ENCODE measurements at regions not wholly inside any gene's neighbourhood (a gene's known extent, or its start where the extent isn't known, plus 50 kb on each side); places are given as distances from the start of the nearest gene placed in this dataset.

DNA sequence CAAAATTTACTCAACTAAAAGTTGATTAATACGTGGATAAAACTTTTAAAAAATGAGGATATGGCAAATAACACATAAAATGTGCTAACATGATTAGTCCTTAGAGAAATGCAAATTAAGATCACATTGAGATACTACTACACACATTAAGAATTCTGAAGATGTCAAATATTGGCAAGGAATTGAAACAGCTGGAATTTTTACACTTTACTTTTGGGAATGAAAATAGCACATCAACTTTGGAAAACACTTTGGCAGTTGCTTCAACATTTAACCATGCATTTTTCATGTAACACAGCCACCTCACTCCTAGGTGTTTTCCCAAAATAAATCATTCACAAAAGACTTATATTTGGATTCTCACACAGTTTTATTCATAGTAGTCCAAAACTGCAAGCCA, 687.9 kb upstream of the SETBP1 start:
- DNase-seq = no peak

DNA sequence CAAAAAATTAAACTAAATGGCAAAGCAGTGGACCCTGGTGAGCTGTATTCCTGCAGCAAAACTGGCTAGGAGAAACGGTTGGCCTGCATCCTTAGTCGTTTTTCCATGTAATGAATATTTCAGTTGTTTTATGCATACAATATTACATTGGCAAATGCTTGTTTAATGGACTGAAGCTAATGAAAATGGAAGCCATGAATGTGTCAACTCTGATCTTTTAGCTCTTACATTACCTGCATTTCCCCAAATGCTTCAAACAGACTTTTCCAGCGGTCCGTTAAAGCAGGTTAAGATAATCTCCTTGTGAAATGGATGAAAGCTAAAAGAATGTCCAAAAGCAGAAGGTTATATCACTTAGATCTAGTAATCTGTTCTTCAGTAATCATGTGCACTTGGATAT, 686.3 kb upstream of the SETBP1 start:
- no peak for DNase-seq

DNA sequence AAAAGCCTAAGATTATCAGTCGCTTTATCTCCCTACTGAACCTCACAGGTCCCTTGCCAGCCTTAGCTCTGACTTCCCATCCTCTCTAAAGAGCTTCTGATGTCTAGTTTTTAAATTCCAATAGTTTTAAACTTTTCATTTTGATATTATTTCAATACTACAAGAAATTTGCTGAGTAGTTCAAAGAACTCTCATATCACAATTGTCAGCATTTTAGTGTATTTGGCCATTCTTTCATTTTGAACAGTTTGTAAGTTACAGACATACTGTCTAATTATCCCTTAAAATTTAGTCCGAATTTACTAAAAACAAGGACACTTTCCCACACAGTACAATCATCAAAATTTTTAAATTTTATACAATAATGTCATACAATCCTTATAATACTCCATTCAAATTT, 666.8 kb upstream of the SETBP1 start:
- no peak for DNase-seq

DNA sequence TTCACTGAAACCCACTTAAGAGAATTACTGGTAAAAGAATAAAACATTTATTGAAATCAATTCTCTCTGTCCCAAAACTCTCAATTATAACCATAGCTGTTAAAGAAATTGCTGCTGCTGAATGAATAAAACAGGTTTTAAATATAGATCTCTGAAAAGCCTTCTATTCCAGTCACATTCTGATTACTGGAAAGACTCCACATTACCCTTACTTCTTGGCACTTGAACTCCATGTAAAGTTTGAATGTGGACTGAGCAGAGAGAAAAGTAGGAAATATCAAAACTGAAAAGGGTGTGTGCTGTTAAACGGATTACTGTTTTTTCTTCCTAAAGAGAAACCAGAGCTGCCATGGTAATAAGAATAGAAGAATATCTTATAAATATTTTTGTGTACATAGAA, 655.3 kb upstream of the SETBP1 start:
- DNase-seq = no peak

DNA sequence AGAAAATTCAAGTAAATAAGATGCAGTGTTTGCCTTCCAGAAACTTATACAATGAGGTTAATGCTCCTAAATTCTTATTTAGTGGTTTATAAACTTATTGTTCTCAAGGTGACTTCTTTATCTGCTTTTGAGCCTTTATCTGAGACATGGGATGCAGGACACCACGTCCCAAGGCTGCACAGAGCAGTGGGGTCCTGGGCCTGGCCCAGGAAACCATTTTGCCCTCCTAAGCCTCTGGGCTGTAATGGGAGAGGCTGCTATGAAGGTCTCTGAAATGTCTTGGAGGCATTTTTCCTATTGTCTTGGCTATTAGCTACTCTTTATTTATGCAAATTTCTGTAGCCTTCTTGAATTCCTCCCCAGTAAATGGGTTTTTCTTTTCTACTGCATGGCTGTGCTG, 652.6 kb upstream of the SETBP1 start:
- no peak for DNase-seq

DNA sequence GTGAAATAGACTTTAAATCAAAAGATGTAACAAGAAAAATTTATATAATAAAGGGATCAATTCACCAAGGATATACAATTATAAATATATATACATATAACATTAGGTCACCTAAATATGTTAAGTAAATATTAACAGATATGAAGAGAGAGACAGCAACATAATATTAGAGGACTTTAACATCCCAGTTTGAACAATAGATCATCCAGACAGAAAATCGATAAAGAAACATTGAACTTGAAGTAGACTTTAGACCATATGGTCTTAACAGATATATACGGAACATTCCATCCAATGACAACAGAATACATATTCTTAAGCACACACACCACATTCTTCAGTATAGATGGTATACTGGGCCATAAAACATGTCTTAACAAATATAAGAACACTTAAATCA, 649.6 kb upstream of the SETBP1 start:
- DNase-seq = no peak

DNA sequence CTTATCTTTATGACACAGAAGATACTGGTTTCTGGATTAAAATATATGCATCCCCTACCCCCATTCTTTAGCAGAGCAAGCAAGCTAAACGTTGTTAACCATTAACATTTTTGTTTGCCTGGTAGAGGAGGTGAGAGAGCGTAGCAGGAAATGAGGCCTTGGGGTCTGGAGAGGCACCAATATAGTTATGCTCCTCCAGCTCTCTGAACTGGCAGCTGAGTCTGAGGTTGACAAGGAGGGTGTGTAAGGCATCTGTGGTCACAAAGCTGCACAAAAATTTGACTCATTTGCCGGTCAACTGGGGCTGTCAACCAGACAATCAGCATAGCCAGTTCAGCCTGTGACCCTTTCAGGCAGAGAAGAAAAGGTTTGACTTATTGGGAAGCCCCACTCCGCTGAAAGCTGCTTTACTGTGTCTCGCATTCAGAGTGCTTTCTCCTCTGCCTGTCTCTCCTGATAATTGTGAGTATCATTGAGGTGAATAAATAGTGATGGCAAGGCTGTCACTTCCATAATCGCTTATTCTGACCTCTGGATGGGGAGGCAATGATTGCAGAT, 647.5 kb upstream of the SETBP1 start:
- DNase-seq = no peak

DNA sequence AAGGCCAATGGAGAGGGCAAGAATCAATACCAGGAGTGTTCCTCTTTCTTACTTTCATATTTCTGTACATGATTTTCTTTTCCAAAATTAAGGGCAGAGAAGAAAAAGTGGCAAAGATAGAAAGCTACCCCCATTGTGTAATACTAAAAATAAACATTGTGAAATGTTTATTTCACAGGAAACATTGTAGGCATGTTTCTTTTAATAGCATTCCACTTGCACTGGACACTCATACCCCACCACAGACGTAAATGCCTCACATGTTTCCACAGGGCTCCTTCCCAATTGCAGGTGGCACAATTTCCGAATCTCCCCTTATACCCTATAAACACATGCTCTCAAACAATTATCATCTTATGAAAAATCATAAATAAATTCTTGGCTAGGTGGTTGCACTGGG, 645.1 kb upstream of the SETBP1 start:
- no peak for DNase-seq

DNA sequence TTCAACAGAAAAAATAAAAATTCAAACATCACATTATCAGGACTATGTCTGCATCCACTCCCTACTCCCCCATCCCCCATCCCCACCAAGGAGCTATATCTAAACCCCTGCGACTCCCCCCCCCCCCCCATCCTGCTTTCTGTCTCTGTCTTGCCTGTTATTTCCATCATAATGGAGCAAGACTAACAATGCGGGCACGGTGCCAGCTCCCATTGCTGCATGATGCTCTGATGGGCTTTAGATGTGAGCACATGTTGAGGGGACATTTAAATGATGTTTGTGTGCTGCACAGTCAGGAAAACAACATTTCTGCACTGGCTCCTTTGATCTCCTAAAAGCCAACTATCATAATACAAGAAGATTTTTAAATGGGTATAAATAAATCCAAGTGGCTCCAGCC, 644.2 kb upstream of the SETBP1 start:
- DNase-seq = no peak

DNA sequence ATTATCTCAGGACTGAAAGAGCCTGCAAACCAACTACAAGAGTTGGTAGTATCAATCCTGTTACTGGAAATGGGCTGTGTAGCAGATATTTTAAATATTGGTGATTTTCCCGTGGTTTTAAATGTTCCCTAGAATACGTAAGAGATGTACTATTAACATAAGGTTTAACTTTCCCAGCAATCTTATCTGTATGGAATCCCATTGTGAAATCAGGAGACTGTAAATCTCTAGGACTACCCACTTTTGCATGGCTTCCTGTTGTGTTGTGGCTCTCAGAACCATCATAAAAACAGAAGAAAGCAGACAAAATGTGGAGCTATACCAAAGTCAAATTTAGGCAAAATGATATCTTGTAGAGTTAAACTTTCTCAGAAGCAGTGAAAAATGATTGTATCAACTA, 641.5 kb upstream of the SETBP1 start:
- DNase-seq = no peak

DNA sequence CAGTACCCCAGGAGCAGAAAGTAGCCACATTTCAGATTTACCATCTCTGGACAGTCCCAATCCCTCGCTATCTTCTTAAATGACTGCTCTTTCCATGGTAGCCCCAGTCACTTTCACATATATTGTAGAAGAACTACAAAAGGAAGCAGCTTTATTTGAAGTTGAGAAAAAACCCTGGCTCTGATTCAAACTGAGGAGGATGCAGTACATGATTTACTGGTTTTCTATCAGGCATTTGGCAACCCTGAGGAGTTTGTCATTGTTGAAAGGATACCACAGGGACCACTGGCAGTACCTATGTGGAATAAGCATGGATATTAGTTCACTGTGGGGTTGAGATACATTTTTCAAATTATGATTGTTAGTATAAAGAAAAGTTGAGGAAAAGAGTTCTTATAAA, 640.9 kb upstream of the SETBP1 start:
- no peak for DNase-seq

DNA sequence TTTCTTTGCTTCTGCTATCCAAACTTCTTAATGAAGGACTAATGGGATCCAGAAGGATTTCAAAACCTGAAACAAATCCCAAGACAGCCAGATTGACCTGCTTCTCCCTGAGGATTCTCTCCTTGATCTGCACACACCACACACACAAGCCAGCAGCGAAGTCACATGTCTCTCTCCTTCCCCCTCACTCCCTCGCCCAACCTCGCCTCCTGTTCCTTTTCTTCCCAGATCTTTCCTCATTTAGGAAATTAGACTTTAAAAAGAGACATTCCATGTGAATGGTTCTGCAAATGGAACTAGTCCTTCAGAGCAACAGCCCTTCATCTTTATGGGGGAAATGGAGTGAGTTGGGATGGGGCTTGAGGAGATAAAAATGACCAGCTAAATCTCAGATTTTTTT, 639.1 kb upstream of the SETBP1 start:
- no peak for DNase-seq

DNA sequence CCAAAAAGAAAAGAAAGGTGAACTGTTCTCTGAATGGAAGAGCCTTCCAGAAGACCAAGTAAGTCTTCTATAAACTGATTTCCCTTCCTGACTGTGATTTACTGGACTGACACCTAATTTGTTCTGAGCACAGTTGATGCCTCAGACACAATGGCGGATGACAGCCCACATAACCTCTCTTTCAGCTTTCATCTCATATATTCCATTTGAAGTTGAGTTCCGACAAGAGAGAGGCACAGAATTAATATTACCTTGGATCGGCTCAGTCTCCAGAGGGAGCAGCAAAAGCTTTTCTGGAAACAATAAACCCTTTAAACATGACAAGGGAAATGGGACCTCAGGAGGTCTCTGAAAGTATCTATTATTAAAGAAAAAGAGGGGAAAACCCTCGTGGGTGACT, 638.7 kb upstream of the SETBP1 start:
- no peak for DNase-seq

DNA sequence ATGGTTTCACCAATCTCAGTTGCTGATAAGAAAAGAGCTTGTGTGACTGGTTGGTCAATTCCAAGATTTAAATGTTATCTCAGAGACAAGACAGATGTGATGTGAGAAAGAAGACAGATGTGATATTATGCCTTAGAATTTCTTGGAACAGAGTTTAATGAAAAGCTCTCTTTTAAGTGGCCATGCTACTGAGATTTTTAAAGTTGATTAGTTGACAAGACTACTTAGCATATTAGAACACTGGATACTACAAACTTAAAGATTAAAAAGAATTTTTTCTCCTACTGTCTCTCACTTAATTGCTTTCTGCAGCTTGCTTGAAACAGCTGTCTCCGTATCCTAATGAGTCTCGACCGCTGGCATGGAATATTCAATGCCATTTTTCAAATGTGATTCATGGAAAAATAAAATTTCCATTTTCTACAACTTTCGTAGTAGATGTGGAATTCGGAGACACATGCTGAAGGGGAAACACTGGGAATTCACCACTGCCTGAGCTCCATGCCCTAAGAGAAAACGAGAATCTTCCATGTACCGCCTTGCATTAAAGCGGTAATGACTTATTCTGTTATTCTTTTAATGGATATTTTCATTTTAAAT, 634.2 kb upstream of the SETBP1 start:
- DNase-seq = no peak

DNA sequence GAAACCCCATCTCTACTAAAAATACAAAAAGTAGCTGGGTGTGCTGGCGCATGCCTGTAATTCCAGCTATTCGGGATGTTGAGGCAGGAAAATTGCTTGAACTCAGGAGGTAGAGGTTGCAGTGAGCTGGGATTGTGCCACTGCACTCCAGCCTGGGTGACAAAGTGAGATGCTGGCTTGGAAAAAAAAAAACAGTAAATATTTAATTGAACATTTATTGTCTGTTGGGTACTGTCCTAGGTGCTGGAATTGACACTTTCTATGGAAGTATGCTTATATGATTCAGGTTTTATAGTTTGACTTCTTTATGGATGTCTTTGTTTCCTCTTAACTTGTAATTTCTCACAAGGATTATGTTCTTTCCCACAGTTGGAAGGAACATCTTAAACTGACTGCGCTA, 633.1 kb upstream of the SETBP1 start:
- DNase-seq = no peak

DNA sequence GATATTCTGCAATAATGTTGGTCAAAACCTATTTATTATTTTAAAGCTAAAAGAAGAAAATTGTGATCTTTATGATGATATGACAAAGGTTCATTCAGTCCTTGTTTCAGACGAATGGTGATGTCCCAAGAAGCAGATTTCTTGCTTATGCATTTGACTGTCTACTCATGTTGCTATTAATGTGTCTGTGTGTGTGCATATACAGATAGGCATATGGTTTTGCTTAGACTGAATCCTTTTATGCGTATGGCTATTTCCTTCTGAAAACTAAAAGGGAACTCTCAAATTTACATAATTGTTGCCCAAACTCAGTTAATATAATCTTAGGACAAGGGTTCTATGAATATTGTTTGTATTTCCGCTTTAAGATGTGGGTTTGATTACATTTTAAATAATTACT, 632.3 kb upstream of the SETBP1 start:
- DNase-seq = no peak

DNA sequence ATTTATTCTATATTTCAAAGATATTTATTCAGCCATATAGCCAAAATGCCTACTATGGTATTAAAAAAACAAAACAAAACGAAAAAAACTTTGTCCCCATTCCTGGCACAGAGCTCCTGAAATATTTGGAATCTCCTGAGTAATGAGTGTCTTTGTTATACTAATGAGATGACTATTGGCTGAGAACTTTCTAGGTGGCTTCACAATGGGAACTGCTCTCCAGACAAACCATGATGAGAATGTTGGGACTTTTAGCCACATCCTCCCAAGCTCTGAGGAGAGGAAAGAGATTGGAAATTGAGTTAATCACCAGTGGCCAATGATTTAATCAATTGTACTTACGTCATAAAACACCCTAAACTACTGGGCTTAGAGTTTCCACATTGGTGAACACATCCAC, 631.8 kb upstream of the SETBP1 start:
- no peak for DNase-seq

DNA sequence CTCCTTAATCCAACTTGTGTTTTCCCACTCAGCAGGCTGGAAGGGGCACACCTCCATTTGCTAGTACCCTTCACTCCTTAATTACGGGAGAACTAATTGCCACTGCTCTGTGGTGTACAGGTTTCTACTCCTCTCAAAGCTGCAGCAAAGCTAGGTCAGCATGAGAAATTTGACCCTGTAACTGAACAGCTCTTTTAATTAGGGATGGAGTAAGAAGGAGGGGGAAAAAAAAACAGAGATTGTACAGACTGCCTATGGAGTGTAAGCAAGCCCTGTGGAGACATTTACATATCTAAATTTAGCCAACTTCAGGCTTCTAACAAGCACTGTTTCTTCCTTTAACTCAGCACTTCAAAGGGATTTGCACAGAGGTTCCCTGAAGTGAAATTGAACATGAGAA, 629.7 kb upstream of the SETBP1 start:
- no peak for DNase-seq

DNA sequence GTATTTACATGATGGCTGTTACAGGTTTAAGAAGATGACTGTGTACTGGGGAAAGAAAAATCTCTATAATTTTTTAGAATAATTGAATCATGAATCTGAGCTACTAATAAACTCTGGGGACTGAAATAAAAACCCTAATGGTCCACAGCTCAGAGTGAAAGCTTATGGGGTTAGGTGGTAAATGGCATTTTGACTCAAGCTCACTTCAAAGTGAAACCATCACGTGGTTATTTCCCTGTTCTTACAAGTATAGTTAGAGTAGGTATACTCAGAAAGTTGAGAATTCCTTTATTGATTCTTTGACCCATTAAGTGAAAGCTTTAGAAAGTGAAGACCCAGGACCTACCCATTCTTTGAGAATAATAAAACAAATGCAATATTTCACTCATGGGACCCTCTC, 626.2 kb upstream of the SETBP1 start:
- no peak for DNase-seq

DNA sequence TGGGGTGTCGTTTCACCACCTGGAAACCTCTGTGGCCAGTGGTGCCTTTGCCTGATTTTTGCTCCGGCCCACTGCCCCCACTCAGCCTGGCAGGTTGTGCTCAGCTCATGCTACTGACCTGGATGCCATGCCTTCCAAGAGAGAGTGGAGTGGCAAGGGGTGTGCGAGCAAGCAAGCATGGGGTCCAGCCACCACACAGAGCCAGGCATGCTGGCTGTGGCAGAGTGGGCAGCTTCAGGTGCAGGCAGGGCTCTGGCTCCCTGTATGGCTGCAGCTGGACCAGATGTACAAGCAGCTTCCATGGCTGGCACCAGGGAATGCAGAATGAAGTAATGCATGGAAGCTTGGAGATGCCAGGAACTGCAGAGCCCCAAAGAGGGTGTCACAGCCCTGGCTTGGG, 620.5 kb upstream of the SETBP1 start:
- no peak for DNase-seq

DNA sequence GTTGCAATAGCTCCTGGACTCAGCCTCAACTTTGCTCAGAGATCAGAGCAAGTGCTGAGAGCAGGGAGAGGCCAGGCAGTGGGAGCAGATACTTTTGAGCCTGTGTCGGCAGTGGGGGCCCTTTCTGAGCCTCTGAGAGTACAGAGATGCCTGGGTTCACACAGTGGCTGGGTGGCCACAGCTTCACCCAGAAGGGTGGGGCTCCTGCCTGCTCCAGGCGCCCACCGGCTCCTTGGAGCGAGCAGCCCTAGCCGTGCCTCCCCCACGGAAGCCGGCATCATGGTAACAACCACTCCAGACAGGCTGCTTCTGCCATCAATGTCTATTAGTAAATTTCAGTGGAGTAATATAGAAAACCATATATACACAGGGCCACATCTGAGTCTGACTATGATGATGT, 619.2 kb upstream of the SETBP1 start:
- no peak for DNase-seq

DNA sequence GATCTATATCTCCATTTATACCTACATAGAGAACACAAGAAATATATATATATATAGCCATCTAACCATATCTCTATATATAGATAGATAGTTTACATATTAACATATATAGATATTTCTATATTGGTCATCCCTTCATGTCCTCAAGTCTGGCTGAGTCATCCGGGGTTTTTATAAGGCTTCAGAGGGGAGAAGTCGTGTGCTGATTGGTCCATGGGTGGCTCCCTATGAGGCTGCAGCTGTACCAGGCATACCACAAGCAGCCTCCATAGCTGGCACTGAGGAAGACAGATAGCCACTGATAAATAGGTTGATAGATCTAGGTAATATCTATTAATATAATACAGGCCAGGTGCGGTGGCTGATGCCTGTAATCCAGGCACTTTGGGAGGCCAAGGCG, 618.3 kb upstream of the SETBP1 start:
- DNase-seq = no peak

DNA sequence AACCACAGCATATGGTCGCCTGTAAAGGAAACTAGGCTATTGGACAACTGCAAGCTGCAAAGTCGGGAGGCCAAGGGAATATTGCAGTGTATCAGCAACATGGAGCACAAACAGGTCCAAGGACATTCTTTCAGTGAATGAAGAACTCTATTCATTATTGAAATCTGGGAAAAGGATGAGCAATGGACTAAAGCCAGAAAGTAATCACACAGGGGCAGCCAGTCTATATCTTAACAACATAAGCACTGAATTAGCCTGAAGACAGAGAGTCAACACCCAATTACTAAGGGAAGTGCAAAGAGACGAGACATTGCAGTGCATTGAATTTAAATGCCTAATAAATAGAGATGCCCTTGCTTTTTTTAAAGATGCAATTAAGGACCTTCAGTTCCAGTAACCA, 615.5 kb upstream of the SETBP1 start:
- no peak for DNase-seq

DNA sequence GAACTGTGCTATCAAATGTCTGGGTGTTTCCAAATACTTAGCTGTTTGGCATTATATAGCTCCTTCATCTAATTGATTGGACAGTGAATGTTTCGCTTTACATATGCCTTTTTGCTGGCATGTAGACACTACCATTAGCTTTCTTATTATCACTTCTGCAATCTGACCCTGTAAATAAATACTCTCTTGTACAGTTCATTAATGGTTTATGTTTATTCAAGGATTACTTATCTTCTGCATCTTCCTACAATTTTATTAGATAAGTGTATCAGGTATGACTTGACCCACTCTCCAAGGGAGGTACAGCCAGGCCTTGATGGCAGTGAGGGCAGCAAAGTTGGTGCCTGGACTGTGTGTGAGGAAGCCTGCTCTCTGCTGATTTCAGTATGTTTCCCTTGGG, 614.1 kb upstream of the SETBP1 start:
- no peak for DNase-seq

DNA sequence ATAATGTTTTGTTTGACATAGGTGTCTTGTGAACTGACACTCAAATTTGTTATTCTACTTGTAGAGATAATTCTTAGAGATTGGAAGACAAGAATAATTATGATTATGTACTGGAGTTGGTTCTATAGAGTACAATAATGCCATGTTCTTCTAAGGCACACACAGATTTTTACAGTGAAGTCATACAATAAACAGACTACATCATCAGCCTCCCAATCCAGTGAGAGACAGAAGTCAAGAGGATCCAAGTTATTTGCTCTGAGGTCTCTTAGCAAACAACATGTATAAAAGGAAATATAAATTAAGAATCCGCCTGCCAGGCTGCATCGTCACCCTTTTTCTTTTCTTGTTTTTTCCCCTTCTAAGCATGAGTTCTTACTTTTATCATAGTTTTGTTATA, 613.5 kb upstream of the SETBP1 start:
- DNase-seq = no peak

DNA sequence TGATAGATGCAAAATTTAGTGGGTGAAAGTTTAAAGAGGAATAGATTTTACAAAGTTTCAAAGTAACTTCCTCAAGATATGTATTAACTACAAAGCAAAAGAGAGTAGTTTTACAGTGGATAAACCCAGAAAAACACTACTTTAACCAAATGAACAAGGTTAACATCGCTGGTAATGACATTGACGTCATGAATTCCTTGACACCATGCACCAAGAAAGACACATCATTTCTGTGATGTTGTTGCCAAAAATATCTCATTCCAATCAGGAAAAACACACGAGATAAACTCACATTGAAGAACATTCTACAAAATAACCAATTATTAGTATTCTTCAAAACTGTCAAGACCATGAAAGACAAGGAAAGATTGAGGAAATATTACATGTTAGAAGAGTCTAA, 605.6 kb upstream of the SETBP1 start:
- DNase-seq = no peak
